Right renal cortex interstitium (tissue), 3 donors: ENCODE measurements at regions not wholly inside any gene's neighbourhood (a gene's known extent, or its start where the extent isn't known, plus 50 kb on each side); places are given as distances from the start of the nearest gene placed in this dataset.

Source experiments
- DNase-seq, 3 donors: peaks; one replicate each; pipeline ENCODE4 v3.0.0-alpha.2; 2013; ENCODE audit warnings: low read depth in 3 of 3, low spot score in 2 of 3

DNA sequence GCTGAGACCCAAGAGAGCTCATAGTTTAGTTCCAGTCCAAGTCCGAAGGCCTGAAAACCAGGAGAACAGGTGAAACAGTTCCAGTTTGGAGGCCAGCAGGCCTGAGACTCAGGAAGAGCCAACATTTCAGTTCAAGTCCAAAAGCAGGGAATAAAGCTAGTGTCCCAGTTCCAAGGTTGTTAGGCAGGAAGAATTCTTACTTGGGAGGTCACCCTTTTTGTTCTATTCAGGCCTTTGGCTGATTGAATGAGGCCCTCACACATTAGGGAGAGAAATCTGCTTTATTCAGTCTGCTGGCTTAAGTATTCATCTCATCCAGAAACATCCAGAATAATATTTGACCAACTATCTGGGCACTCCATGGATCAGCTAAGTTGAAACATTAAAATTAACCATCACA lies 294.6 kb downstream of the PCNX1 start:
- DNase-seq, result no peak

- DNase-seq, result no peak
These were observed 295.6 kb downstream of the PCNX1 start for GRCh38 chr14:71202881-71203280.

GRCh38 chr14:71203306-71203705 lies 296.0 kb downstream of the PCNX1 start:
- no peak for DNase-seq

- no peak for DNase-seq
These were observed 297.0 kb downstream of the PCNX1 start for GRCh38 chr14:71204231-71204630.

GRCh38 chr14:71204768-71205167 lies 297.5 kb downstream of the PCNX1 start:
- DNase-seq, result no peak

DNA sequence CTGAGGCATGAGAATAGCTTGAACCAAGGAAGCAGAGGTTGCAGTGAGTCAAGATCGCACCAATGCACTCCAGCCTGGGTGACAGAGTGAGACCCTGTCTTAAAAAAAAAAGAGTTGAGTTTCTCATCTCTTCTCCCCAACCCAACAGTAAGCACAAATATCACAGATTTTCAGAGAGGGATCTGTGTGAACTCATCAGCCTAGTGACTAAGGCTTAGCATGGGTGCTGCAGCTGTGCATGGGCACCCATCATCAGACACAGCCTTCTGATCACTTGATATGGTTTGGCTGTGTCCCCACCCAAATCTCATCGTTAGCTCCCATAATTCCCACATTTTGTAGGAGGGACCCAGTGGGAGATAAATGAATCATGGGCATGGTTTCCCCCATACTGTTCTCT lies 298.9 kb downstream of the PCNX1 start:
- no peak for DNase-seq

- no peak for DNase-seq
These were observed 299.6 kb downstream of the PCNX1 start for GRCh38 chr14:71206766-71207371.

GRCh38 chr14:71208702-71209357 lies 301.6 kb downstream of the PCNX1 start:
- DNase-seq, result no peak

DNA sequence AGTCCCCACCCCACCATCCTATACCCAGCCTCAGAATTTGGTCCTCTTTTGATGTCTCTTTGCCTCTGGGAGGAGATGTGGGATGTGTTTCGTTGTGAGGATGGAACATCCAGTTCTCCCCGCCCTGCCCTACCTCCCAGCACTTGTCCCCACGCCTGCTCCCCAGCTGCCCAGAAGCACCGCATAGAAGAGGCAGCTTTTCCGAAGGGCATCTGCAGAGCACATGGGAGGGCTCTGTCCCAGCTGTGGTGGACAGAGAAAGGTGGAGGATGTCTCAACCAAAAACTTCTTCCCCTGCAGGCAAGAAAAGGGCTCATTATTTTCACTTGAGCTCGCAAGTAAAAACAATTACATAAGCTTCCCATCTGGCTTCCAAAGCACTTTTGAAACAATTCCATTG lies 302.6 kb downstream of the PCNX1 start:
- DNase-seq, result no peak

DNA sequence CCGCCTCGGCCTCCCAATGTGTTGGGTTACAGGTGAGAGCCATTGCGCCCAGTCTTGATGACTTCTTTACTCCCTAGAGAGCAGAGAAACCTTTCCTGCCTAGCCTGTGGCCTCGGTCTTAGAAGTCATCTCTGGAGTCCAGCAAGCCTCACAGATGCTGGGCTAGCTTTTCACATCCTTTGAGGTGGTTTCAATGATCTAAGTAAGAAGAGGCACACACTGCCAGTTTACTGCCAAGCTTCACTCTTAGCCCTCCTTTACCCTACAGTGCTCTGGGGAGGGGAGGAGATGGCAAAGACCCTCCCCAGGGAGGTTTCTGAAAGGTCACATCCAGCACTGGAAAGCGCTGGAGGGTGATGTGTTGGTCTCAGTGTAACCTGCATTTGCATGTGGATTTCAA lies 304.8 kb downstream of the PCNX1 start:
- no peak for DNase-seq

DNA sequence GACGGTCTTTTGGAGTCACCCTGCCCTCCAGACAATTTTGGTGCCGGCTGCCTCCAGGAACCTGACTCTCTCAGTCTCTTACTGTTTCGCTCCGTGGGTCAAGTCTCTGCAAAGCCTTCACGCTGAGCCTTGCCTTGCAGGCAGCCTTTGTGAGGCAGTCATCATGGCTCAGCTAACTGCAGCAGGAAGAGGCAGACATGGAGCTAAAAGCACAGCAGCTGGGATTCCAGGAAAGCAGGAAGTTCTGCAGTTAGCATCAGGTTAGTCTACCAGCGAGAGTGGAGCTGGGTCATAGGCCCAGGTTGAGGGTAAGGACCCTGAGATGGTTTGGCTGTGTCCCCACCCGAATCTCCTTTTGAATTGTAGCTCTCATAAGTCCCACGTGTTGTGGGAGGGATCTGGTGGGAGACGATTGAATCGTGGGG lies 305.4 kb downstream of the PCNX1 start:
- DNase-seq, result no peak

- DNase-seq, result no peak
These were observed 307.0 kb downstream of the PCNX1 start for GRCh38 chr14:71214241-71214640.

DNA sequence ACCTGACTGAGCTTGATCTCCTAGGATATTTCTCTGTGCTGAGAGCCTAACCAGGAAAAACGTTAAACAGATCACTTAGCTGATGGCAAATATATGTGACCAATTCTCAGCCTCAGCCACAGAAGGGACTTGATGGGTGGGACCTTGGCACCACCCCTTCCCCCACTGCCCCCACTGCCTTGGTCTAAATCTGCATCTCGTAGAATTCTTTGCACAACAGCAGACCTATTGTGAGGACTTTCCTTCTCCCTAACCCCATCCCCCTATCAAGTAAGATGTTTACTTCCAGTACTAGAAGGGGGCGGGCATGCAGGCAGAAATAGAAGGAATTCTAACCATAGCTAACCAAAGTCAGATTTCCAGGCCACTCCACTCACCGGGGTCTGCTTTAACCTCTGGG lies 313.2 kb downstream of the PCNX1 start:
- no peak for DNase-seq

GRCh38 chr14:71221119-71221518 lies 313.9 kb downstream of the PCNX1 start:
- DNase-seq, result no peak

- DNase-seq, result no peak
These were observed 317.9 kb downstream of the PCNX1 start for GRCh38 chr14:71225113-71225512.

DNA sequence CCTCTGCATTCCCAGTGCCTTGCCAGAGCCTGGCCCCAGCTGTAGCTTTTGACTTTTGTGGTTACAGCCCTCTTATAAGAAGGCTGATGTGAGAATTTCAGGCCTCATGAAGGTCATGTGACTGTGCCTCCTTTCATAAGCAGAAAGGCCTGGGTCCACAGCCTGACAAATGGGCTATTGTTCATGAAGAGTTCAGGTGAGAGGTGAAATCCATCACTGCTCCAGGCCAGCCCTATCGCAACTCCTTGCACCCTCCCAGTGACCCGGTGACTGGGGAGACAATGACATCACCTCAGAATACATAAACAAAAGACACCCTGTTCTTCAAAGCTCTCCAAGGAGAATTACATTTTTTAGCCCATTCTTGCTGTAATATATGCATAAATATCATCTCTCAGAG lies 321.5 kb downstream of the PCNX1 start:
- no peak for DNase-seq

GRCh38 chr14:71229875-71230274 lies 322.6 kb downstream of the PCNX1 start:
- DNase-seq, result no peak

GRCh38 chr14:71230897-71231296 lies 323.6 kb downstream of the PCNX1 start:
- DNase-seq, result no peak

GRCh38 chr14:71231521-71232393 lies 324.5 kb downstream of the PCNX1 start:
- no peak for DNase-seq

GRCh38 chr14:71232506-71232905 lies 325.2 kb downstream of the PCNX1 start:
- no peak for DNase-seq

GRCh38 chr14:71235875-71236274 lies 328.6 kb downstream of the PCNX1 start:
- no peak for DNase-seq

- DNase-seq, result no peak
These were observed 329.2 kb downstream of the PCNX1 start for GRCh38 chr14:71236487-71236886.
